ENCODE measurements at regions not wholly inside any gene's neighbourhood (a gene's known extent, or its start where the extent isn't known, plus 50 kb on each side); places are given as distances from the start of the nearest gene placed in this dataset.

- no peak for TF ChIP-seq CTCF (IDR thresholded peaks at IDR 0.05 in 2 of 3, conservative IDR thresholded peaks at IDR 0.05 in 1 of 3; ENCODE audit: borderline replicate concordance in 1 of 3, insufficient read depth in 1 of 3, low read depth in 2 of 3, low read length in 2 of 3)
- no peak for TF ChIP-seq CEBPB (IDR thresholded peaks at IDR 0.05; ENCODE audit: low read depth)
- TF ChIP-seq POLR2AphosphoS5 (IDR thresholded peaks at IDR 0.05; ENCODE audit: low read depth, low read length), result no peak
- TF ChIP-seq RAD21 (IDR thresholded peaks at IDR 0.05; ENCODE audit: low read depth), result no peak
Observed at GRCh38 chr2:210839034-210839433, 282.6 kb downstream of the CPS1 start.

Data from HCT116 (cell line).